22Rv1 (cell line): ENCODE measurements at regions not wholly inside any gene's neighbourhood (a gene's known extent, or its start where the extent isn't known, plus 50 kb on each side); places are given as distances from the start of the nearest gene placed in this dataset.
"Not testable (repeated sequence)": the region's sequence is repeated elsewhere in the genome, so short reads cannot be mapped to it uniquely, and the experiment has no call there.

ENCODE experiments used
- CTCF ChIP-seq: fragments of 450-650 bp; IDR thresholded peaks from 2 replicates; pipeline ENCODE4 v1.5.1; 2017; ENCODE audit warnings: mild to moderate bottlenecking
- ZFX ChIP-seq: fragments of 450-650 bp; IDR thresholded peaks from 2 replicates; pipeline ENCODE4 v1.6.1; 2017; ENCODE audit warnings: antibody characterized with exemption, borderline replicate concordance

GRCh38 chr19:30804333-30804732 lies 432.1 kb downstream of the ZNF536 start:
- not testable (repeated sequence) for TF ChIP-seq CTCF, ZFX
